Heart left ventricle (tissue), 13 donors: ENCODE measurements at regions not wholly inside any gene's neighbourhood (a gene's known extent, or its start where the extent isn't known, plus 50 kb on each side); places are given as distances from the start of the nearest gene placed in this dataset.

Experiments used
- CTCF ChIP-seq, 12 donors: fragments of 200-600 bp; sonication (generic) in 4 of 12; IDR thresholded peaks; one replicate each; pipeline versions ENCODE4 v1.5.0 to v1.8.0; 2018 to 2022; ENCODE audit warnings: antibody characterized with exemption in 12 of 12, mild to moderate bottlenecking in 5 of 12
- POLR2A ChIP-seq, 2 donors: fragments of 450-650 bp; IDR thresholded peaks; one replicate each; pipeline ENCODE4 v1.6.1; 2017; ENCODE audit warnings: antibody characterized with exemption in 2 of 2, mild to moderate bottlenecking in 2 of 2, moderate library complexity in 2 of 2
- donor health status: ischemic (EF 13 %, LVEDD 7.1; RV severe dilation, severe dysfunction).
- donor health status: DM: no; HTN: yes; CAD: no.
- donor health status: DM: no; HTN: no; CAD: no.
- donor health status: ischemic (EF 25% LVEDD 6.9; RV normal size, moderate dysfunction).
- donor health status: ischemic (EF 25% LVEDD 5.7; RV mildly dilated, moderate dysfunction).
- donor health status: ischemic (EF 35%, LVEDD 5.7; RV mildly dilated, moderate dysfunction).
- donor health status: nonischemic (EF 11% LVEDD 7.7; RV severe dilation, severe dysfunction).
- donor health status: DM: yes; HTN: yes; CAD: no.
- donor health status: PGD.
- donor health status: ischemic (EF 29% LVEDD 5.4; RV normal size, mild dysfunction).
- donor health status: nonischemic (EF 23%, LVEDD 6.1; RV moderate dilation, normal function).

- TF ChIP-seq CTCF (IDR thresholded peaks at IDR 0.05): no peak
- TF ChIP-seq POLR2A (IDR thresholded peaks at IDR 0.05): no peak
These were observed 382.7 kb upstream of the USP24 start for GRCh38 chr1:55597910-55598309.
